H1 (cell line): ENCODE measurements at regions not wholly inside any gene's neighbourhood (a gene's known extent, or its start where the extent isn't known, plus 50 kb on each side); places are given as distances from the start of the nearest gene placed in this dataset.

Experiments used
- CTCF ChIA-PET: fragments of 300-600 bp; sonication (Branson Sonifier 250); formaldehyde crosslinking; loops from one replicate; lab custom pipeline; 2021; ENCODE audit not compliant: partially characterized antibody; lab: Charles Lee
- POLR2A ChIA-PET: fragments of 300-600 bp; sonication (Branson Sonifier 250); formaldehyde crosslinking; loops from one replicate; lab custom pipeline; 2021; ENCODE audit warnings: inconsistent platforms; ENCODE audit not compliant: partially characterized antibody; lab: Charles Lee
- DNase-seq, 2 experiments: peaks; one replicate each; pipeline versions ENCODE4 v3.0.0 to v3.0.0-alpha.2; 2010 to 2022; ENCODE audit warnings: low spot score in 2 of 2, low read depth in 1 of 2, mixed read lengths in 1 of 2
- FAIRE-seq: peaks from 2 replicates; lab custom pipeline; 2011; peaks lifted over from hg19 to GRCh38; lab: Jason Lieb, UNC
- H2AFZ ChIP-seq: 2 replicates; pipeline ENCODE4 v1.8.1; 2012; ENCODE audit warnings: low read length, inconsistent platforms
- H2AK5ac ChIP-seq: 2 replicates; pipeline ENCODE4 v1.6.1; 2013; ENCODE audit warnings: low read depth, low read length
- H2BK120ac ChIP-seq: replicated peaks from 2 replicates; pipeline ENCODE3; 2013; ENCODE audit warnings: low read depth, low read length, inconsistent platforms
- H2BK12ac ChIP-seq: 2 replicates; pipeline ENCODE4 v1.6.1; 2013; ENCODE audit warnings: low read depth, low read length
- H2BK15ac ChIP-seq: 2 replicates; pipeline ENCODE4 v1.6.1; 2013; ENCODE audit warnings: low read length
- H2BK20ac ChIP-seq: 2 replicates; pipeline ENCODE4 v1.6.1; 2013; ENCODE audit warnings: low read length
- H2BK5ac ChIP-seq: 2 replicates; pipeline ENCODE4 v1.6.1; 2013; ENCODE audit warnings: low read depth, low read length
- H3K14ac ChIP-seq: 2 replicates; pipeline ENCODE4 v1.6.1; 2013; ENCODE audit warnings: inconsistent platforms; ENCODE audit not compliant: insufficient read length
- H3K18ac ChIP-seq: 2 replicates; pipeline ENCODE4 v1.6.1; 2013; ENCODE audit warnings: low read length; ENCODE audit errors: extremely low read depth
- H3K23ac ChIP-seq: 2 replicates; pipeline ENCODE4 v1.6.1; 2013; ENCODE audit warnings: inconsistent platforms; ENCODE audit not compliant: insufficient read length
- H3K23me2 ChIP-seq: 2 replicates; pipeline ENCODE4 v1.6.1; 2013; ENCODE audit warnings: low read depth, low read length
- H3K27ac ChIP-seq: 2 replicates; pipeline ENCODE4 v1.6.1; 2011; ENCODE audit warnings: low read depth, low read length, inconsistent platforms
- H3K27me3 ChIP-seq, 4 experiments: replicated peaks in 1 of 4; 1 replicate in 1 of 4; 2 replicates in 3 of 4; pipeline versions ENCODE4 v1.6.1 to v1.8.1; 2011 to 2013; ENCODE audit warnings: low read length in 3 of 4, mild to moderate bottlenecking in 3 of 4, inconsistent platforms in 2 of 4, mixed read lengths in 2 of 4, moderate library complexity in 1 of 4; ENCODE audit not compliant: control insufficient read depth in 3 of 4, insufficient read depth in 3 of 4; ENCODE audit errors: extremely low read depth in 1 of 4
- H3K36me3 ChIP-seq, 4 experiments: 2 replicates each; pipeline versions ENCODE4 v1.6.1 to v1.8.1; 2011 to 2013; ENCODE audit warnings: mild to moderate bottlenecking in 4 of 4, low read length in 3 of 4, moderate library complexity in 2 of 4, control low read depth in 1 of 4, inconsistent platforms in 1 of 4; ENCODE audit not compliant: insufficient read depth in 4 of 4, control insufficient read depth in 2 of 4
- H3K4ac ChIP-seq: replicated peaks from 2 replicates; pipeline ENCODE3; 2013; ENCODE audit warnings: low read length, low read depth, mixed read lengths, inconsistent platforms; ENCODE audit not compliant: insufficient read length
- H3K4me1 ChIP-seq, 4 experiments: replicated peaks in 1 of 4; 1 replicate in 1 of 4; 2 replicates in 3 of 4; pipeline versions ENCODE4 v1.6.1 to v1.8.1; 2011 to 2013; ENCODE audit warnings: low read length in 3 of 4, inconsistent platforms in 2 of 4, mixed read lengths in 1 of 4; ENCODE audit not compliant: insufficient read depth in 4 of 4, control insufficient read depth in 3 of 4
- H3K4me2 ChIP-seq, 2 experiments: 2 replicates each; pipeline versions ENCODE4 v1.6.1 to v1.8.1; 2011 to 2013; ENCODE audit warnings: low read depth in 2 of 2, low read length in 2 of 2, control low read depth in 1 of 2, inconsistent platforms in 1 of 2, mild to moderate bottlenecking in 1 of 2; ENCODE audit not compliant: insufficient read depth in 1 of 2
- H3K4me3 ChIP-seq, 4 experiments: fragments of 200-600, 300-600 bp in 1 of 4; sonication (generic), shearing (Covaris generic), sonication (Bioruptor Twin) in 1 of 4; 2 replicates each; pipeline versions ENCODE4 v1.5.1 to v1.8.1; 2011 to 2016; ENCODE audit warnings: low read length in 4 of 4, low read depth in 3 of 4, control low read depth in 2 of 4, inconsistent platforms in 2 of 4, mild to moderate bottlenecking in 2 of 4, mixed read lengths in 1 of 4, moderate library complexity in 1 of 4; ENCODE audit not compliant: insufficient read depth in 2 of 4; ENCODE audit errors: extremely low read depth in 1 of 4
- H3K56ac ChIP-seq: replicated peaks from 2 replicates; pipeline ENCODE3; 2013; ENCODE audit warnings: low read depth, mild to moderate bottlenecking, mixed read lengths, low read length, inconsistent platforms; ENCODE audit not compliant: insufficient read length
- H3K79me1 ChIP-seq: 2 replicates; pipeline ENCODE4 v1.6.1; 2013; ENCODE audit warnings: low read depth, low read length, control low read depth
- H3K79me2 ChIP-seq, 2 experiments: 2 replicates each; pipeline versions ENCODE4 v1.6.1 to v1.8.1; 2012 to 2013; ENCODE audit warnings: low read length in 2 of 2, mild to moderate bottlenecking in 2 of 2, inconsistent platforms in 1 of 2; ENCODE audit not compliant: insufficient read depth in 2 of 2, control insufficient read depth in 1 of 2
- H3K9ac ChIP-seq, 4 experiments: replicated peaks in 1 of 4; 1 replicate in 1 of 4; 2 replicates in 3 of 4; pipeline versions ENCODE4 v1.6.1 to v1.8.1; 2011 to 2013; ENCODE audit warnings: low read depth in 3 of 4, low read length in 3 of 4, control low read depth in 2 of 4, mild to moderate bottlenecking in 2 of 4, moderate library complexity in 2 of 4, inconsistent platforms in 1 of 4; ENCODE audit errors: extremely low read depth in 1 of 4
- H3K9me3 ChIP-seq, 2 experiments: 2 replicates each; pipeline versions ENCODE4 v1.6.1 to v1.8.1; 2012 to 2013; ENCODE audit warnings: mild to moderate bottlenecking in 2 of 2, moderate library complexity in 2 of 2, control low read depth in 1 of 2, inconsistent platforms in 1 of 2, low read depth in 1 of 2, low read length in 1 of 2, mixed read lengths in 1 of 2; ENCODE audit not compliant: insufficient read depth in 2 of 2
- H4K20me1 ChIP-seq, 2 experiments: replicated peaks in 1 of 2; 2 replicates each; pipeline versions ENCODE3 to v1.8.1; 2011 to 2013; ENCODE audit warnings: inconsistent platforms in 2 of 2, low read length in 2 of 2, mild to moderate bottlenecking in 1 of 2; ENCODE audit not compliant: insufficient read depth in 2 of 2, control insufficient read depth in 1 of 2
- H4K5ac ChIP-seq: 2 replicates; pipeline ENCODE4 v1.6.1; 2013; ENCODE audit warnings: low read length, low read depth, mixed read lengths, inconsistent platforms; ENCODE audit not compliant: insufficient read length
- H4K8ac ChIP-seq: 2 replicates; pipeline ENCODE4 v1.8.0; 2013; ENCODE audit warnings: mild to moderate bottlenecking, moderate library complexity, low read length, inconsistent platforms; ENCODE audit not compliant: insufficient read depth; ENCODE audit errors: extremely low read depth
- H4K91ac ChIP-seq: replicated peaks from 2 replicates; pipeline ENCODE3; 2013; ENCODE audit warnings: low read length, mixed read lengths, inconsistent platforms; ENCODE audit not compliant: insufficient read length
- BRCA1 ChIP-seq: IDR thresholded peaks from 2 replicates; pipeline ENCODE4 v1.6.1; 2012; ENCODE audit warnings: low read depth, low read length, improper control_type of control experiment
- CEBPB ChIP-seq: IDR thresholded peaks from 2 replicates; pipeline ENCODE4 v1.6.1; 2012; ENCODE audit warnings: low read depth, low read length
- CTCF ChIP-seq, 3 experiments: IDR thresholded peaks; 1 replicate in 2 of 3; 2 replicates in 1 of 3; pipeline versions ENCODE4 v1.5.1 to v1.6.1; 2011; ENCODE audit warnings: low read length in 3 of 3, mild to moderate bottlenecking in 3 of 3, inconsistent platforms in 2 of 3, low read depth in 1 of 3, moderate library complexity in 1 of 3; ENCODE audit not compliant: insufficient read depth in 1 of 3; ENCODE audit errors: control extremely low read depth in 1 of 3
- EP300 ChIP-seq, 2 experiments: IDR thresholded peaks; 1 replicate in 1 of 2; 2 replicates in 1 of 2; pipeline ENCODE4 v1.6.1; 2011 to 2012; ENCODE audit warnings: low read depth in 2 of 2, low read length in 2 of 2, mild to moderate bottlenecking in 2 of 2, borderline replicate concordance in 1 of 2, inconsistent platforms in 1 of 2, moderate library complexity in 1 of 2
- HDAC2 ChIP-seq, 2 experiments: fragments of 300-600 bp in 1 of 2; sonication (generic) in 1 of 2; IDR thresholded peaks; 2 replicates each; pipeline ENCODE4 v1.6.1; 2011 to 2012; ENCODE audit warnings: low read depth in 2 of 2, low read length in 2 of 2, mild to moderate bottlenecking in 2 of 2, moderate library complexity in 2 of 2, borderline replicate concordance in 1 of 2, inconsistent platforms in 1 of 2
- POLR2AphosphoS5 ChIP-seq: IDR thresholded peaks from 2 replicates; pipeline ENCODE4 v1.6.1; 2011; ENCODE audit warnings: low read depth, low read length
- RAD21 ChIP-seq, 2 experiments: IDR thresholded peaks in 1 of 2; conservative IDR thresholded peaks in 1 of 2; 2 replicates each; pipeline ENCODE4 v1.6.1; 2011; ENCODE audit warnings: low read depth in 2 of 2, low read length in 2 of 2, improper control_type of control experiment in 1 of 2, inconsistent platforms in 1 of 2, mild to moderate bottlenecking in 1 of 2, moderate library complexity in 1 of 2
- RFX5 ChIP-seq: IDR thresholded peaks from 2 replicates; pipeline ENCODE4 v1.6.1; 2011; ENCODE audit warnings: low read depth, low read length, improper control_type of control experiment, borderline replicate concordance
- TAF1 ChIP-seq: IDR thresholded peaks from 2 replicates; pipeline ENCODE4 v1.6.1; 2011; ENCODE audit warnings: mild to moderate bottlenecking, low read depth, low read length
- WGBS, 2 experiments: shearing (Covaris generic) in 1 of 2; methylation state at CpG; one replicate each; pipeline versions ENCODE4 v1.1.6 to v1.1.7; 2013 to 2015; ENCODE audit warnings: low lambda C conversion rate in 2 of 2, mixed read lengths in 2 of 2, inconsistent platforms in 1 of 2, low coverage in 1 of 2, missing lambda C conversion rate in 1 of 2; ENCODE audit not compliant: insufficient replicate concordance in 2 of 2, insufficient coverage in 1 of 2, insufficient read length in 1 of 2; ENCODE audit errors: extremely low coverage in 1 of 2, missing lambda C conversion rate in 1 of 2; 5-methylcytosine and 5-hydroxymethylcytosine counted together

GRCh38 chr9:86754581-86755560, 192.4 kb downstream of the GAS1 start:
- FAIRE-seq (no peak), DNase-seq (no peak)
- H3K27me3 ChIP-seq, result no peaks in the 10 kb centered on the region
- H3K4me1 ChIP-seq, result no peaks in the 10 kb centered on the region
- no peak overlapping the region for H4K8ac ChIP-seq
- no peak overlapping the region for H3K9ac ChIP-seq
- H3K18ac ChIP-seq, result no peak overlapping the region
- no peaks in the 10 kb centered on the region for H3K36me3 ChIP-seq
- H3K4ac ChIP-seq, result no peak overlapping the region
- no peak overlapping the region for H3K27ac ChIP-seq
- H4K91ac ChIP-seq, result no peak overlapping the region
- H3K23ac ChIP-seq, result no peak overlapping the region
- H2BK15ac ChIP-seq, result no peak overlapping the region
- H3K14ac ChIP-seq, result no peak overlapping the region
- no peaks in the 10 kb centered on the region for H4K20me1 ChIP-seq
- no peaks in the 10 kb centered on the region for H3K79me1 ChIP-seq
- no peaks in the 10 kb centered on the region for H3K23me2 ChIP-seq
- H2AFZ ChIP-seq, result no peak overlapping the region
- no peak overlapping the region for H2BK20ac ChIP-seq
- CTCF ChIA-PET, result interaction anchor here (0.6 kb wide), 1 partner anchor 86 kb away, joined by 3 read pairs; no protein-coding TSS in a partner anchor
- no peak overlapping the region for H2BK12ac ChIP-seq
- H4K5ac ChIP-seq, result no peak overlapping the region
- H3K4me3 ChIP-seq, result no peak overlapping the region
- no peaks in the 10 kb centered on the region for H3K79me2 ChIP-seq
- 90% methylated on average over 6 of the region's 6 CpGs; no CpG with 5 or more reads in 1 of the 2 experiments for WGBS, 2 experiments
- no peaks in the 10 kb centered on the region for H3K9me3 ChIP-seq
- POLR2A ChIA-PET, result no interaction called here
- H3K56ac ChIP-seq, result no peak overlapping the region
- H2AK5ac ChIP-seq, result no peak overlapping the region
- H3K4me2 ChIP-seq, result no peak overlapping the region
- H2BK120ac ChIP-seq, result no peak overlapping the region
- H2BK5ac ChIP-seq, result no peak overlapping the region
- TF ChIP-seq RFX5, result no peak
- TF ChIP-seq HDAC2 (IDR thresholded peaks at IDR 0.05; ENCODE audit: borderline replicate concordance in 1 of 2, low read depth in 2 of 2, low read length in 2 of 2), result no peak
- no peak for TF ChIP-seq CTCF (IDR thresholded peaks at IDR 0.05; ENCODE audit: control extremely low read depth in 1 of 3, insufficient read depth in 1 of 3, low read depth in 1 of 3, low read length in 3 of 3)
- no peak for TF ChIP-seq POLR2AphosphoS5
- no peak for TF ChIP-seq CEBPB
- no peak for TF ChIP-seq EP300 (IDR thresholded peaks at IDR 0.05; ENCODE audit: borderline replicate concordance in 1 of 2, low read depth in 2 of 2, low read length in 2 of 2)
- no peak for TF ChIP-seq RAD21 (IDR thresholded peaks at IDR 0.05 in 1 of 2, conservative IDR thresholded peaks at IDR 0.05 in 1 of 2; ENCODE audit: low read depth in 2 of 2, low read length in 2 of 2)
- TF ChIP-seq TAF1, result no peak
- TF ChIP-seq BRCA1, result no peak
